ENCODE measurements at regions not wholly inside any gene's neighbourhood (a gene's known extent, or its start where the extent isn't known, plus 50 kb on each side); places are given as distances from the start of the nearest gene placed in this dataset.

GRCh38 chr13:62489731-62490130, 1074.1 kb upstream of the PCDH20 start:
- intact Hi-C loops (cut with micrococcal nuclease) (no loop called here), dilution Hi-C loops (cut with MboI; ENCODE audit: extremely low pct_ligation_motif_present, low sequenced_read_pairs) (no loop called here)
- BruUV-seq (replicated peaks), result no TSS peak
- H3K9ac ChIP-seq (replicated peaks; ENCODE audit: extremely low read depth, insufficient read depth, low read length), result no peak overlapping the region
- no peak overlapping the region for H3K4me3 ChIP-seq (replicated peaks in 1 of 3; ENCODE audit: insufficient read depth in 1 of 3, low read depth in 1 of 3, low read length in 3 of 3)
- no peaks in the 10 kb centered on the region for H3K9me1 ChIP-seq (replicated peaks; ENCODE audit: control insufficient read depth, extremely low read depth, insufficient read depth, low read length)
- no peaks in the 10 kb centered on the region for H3K36me3 ChIP-seq (ENCODE audit: control insufficient read depth in 2 of 2, extremely low read depth in 1 of 2, insufficient read depth in 2 of 2, low read length in 2 of 2)
- no peak overlapping the region for H3K4me2 ChIP-seq (ENCODE audit: insufficient read depth, low read length)
- no peaks in the 10 kb centered on the region for H3K27me3 ChIP-seq (ENCODE audit: control insufficient read depth in 2 of 2, insufficient read depth in 2 of 2, low read length in 2 of 2)
- H2AFZ ChIP-seq (ENCODE audit: low read depth, low read length), result no peak overlapping the region
- H3K9me3 ChIP-seq (replicated peaks; ENCODE audit: control insufficient read depth, insufficient read depth, low read length), result no peaks in the 10 kb centered on the region
- no peaks in the 10 kb centered on the region for H3K79me2 ChIP-seq (ENCODE audit: control insufficient read depth, insufficient read depth, low read length)
- TF ChIP-seq EZH2 (IDR thresholded peaks at IDR 0.05; ENCODE audit: borderline replicate concordance, low read depth, low read length, severe bottlenecking) (no peak), JUN (IDR thresholded peaks at IDR 0.05; ENCODE audit: borderline replicate concordance, insufficient read depth, insufficient read length, low read depth) (no peak), POLR2AphosphoS5 (IDR thresholded peaks at IDR 0.05; ENCODE audit: insufficient read depth, low read depth, low read length) (no peak), MYC (IDR thresholded peaks at IDR 0.05; ENCODE audit: low read depth, low read length) (no peak), MAX (IDR thresholded peaks at IDR 0.05; ENCODE audit: insufficient read depth, insufficient read length) (no peak), GATA2 (IDR thresholded peaks at IDR 0.05; ENCODE audit: insufficient read depth, insufficient read length, low read depth, low read length) (no peak), CTCF (IDR thresholded peaks at IDR 0.05; ENCODE audit: extremely low read depth in 1 of 2, insufficient read depth in 1 of 2, low read depth in 1 of 2, low read length in 2 of 2) (no peak), FOS (IDR thresholded peaks at IDR 0.05; ENCODE audit: borderline replicate concordance, insufficient read depth, low read length) (no peak), POLR2A (IDR thresholded peaks at IDR 0.05; ENCODE audit: low read depth, low read length) (no peak)
- ChIA-PET POLR2A (no interaction called here), CTCF (no interaction called here)
- no peaks in the 10 kb centered on the region for H4K20me1 ChIP-seq (replicated peaks; ENCODE audit: control insufficient read depth, extremely low read depth, insufficient read depth, low read length)
- FAIRE-seq (no peak), DNase-seq (ENCODE audit: low read depth, low spot score) (no peak)
- H3K4me1 ChIP-seq (ENCODE audit: control insufficient read depth, extremely low read depth, insufficient read depth, low read length), result no peaks in the 10 kb centered on the region
- no peak overlapping the region for H3K27ac ChIP-seq (ENCODE audit: insufficient read depth, low read depth, low read length)

All from endothelial cell of umbilical vein (primary cell).